Urothelium cell line (cell line): ENCODE measurements at regions not wholly inside any gene's neighbourhood (a gene's known extent, or its start where the extent isn't known, plus 50 kb on each side); places are given as distances from the start of the nearest gene placed in this dataset.

Source experiments
- DNase-seq: peaks from one replicate; pipeline ENCODE4 v3.0.0; 2011; ENCODE audit warnings: low spot score, mixed read lengths
- FAIRE-seq: peaks from 2 replicates; lab custom pipeline; 2011; peaks lifted over from hg19 to GRCh38; lab: Jason Lieb, UNC

- no peak for FAIRE-seq
These were observed 341.9 kb downstream of the RAB28 start for GRCh38 chr4:13142191-13142590.

DNA sequence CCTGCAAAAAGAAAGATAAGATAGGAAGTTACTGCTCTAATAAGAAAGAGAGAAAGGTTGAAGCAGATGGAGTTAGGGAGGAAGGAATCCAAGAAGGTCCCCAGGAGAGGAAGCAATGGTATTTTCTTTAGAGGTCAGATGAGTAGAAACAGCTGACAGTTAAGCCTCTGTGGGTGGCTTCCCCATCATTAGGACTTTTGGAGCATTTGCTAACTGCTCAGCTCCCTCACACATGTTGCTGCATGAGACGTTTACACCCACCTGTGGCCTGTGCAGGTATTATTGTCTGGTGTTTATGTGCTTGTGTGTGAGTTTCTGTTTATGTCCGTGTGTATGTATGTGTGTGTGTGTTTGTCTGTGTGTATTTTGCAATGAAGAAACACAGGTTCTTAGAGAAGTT lies 346.8 kb downstream of the RAB28 start:
- FAIRE-seq (no peak), DNase-seq (no peak)

More at GRCh38 chr4:13142191-13142590, 341.9 kb downstream of the RAB28 start:
- DNase-seq, result no peak

DNA sequence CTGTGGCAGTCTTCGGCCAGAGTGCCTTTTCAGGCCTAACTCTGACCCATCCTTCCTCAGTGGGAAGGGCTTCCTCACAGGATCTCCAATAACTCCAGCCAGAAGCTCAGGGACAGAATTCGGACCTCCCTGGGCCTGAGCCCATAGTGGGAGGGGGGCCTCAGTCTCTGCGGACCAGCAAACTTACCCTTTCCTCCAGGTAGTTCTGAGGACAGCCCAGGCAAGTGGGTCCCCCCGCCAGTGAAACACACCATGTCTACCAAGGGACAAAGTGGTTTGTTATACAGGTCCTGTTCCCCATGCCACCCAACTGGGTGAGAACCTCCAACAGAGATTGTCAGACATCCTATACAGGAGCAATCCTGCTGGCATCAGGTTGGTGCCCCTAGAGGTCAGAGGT lies 350.4 kb downstream of the RAB28 start:
- FAIRE-seq (no peak), DNase-seq (no peak)

DNA sequence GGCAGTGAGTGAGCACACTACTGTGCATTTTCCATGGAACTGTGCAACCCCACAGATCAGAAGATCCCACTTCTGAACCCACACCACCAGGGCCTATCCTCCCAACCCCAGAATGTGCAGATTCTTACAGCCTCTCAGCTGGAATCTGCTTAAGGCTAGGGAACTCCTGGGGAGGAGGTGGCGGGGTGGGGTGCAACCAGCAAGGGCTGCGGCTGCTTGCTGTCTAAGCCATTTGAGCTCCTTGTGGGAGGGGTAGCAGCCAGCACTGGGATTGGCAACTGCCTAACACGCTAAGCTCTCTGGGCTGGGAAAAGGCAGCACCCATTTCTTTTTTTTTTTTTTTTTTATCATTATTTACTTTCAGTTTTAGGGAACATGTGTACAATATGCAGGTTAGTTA lies 353.3 kb downstream of the RAB28 start:
- no peak for DNase-seq
- FAIRE-seq, result no peak

DNA sequence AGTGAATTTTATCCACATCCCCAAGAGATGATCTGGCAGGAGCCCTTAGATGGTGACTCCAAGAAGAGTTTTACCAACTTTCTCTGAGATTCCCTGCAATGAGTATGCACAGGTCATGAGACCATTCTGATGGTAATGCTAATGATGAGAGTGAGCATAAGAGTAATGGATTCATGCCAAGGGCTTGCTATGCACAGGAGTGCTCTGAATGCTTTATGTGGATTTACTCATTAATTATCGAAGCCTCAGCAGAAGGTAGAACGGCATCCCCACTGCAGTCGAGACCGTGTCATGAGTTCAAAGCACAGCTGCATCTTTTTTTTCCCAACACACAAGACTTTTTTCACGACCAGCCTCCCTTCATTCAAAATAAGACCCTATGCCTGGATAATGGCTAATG lies 355.0 kb downstream of the RAB28 start:
- FAIRE-seq, result no peak
- DNase-seq, result no peak

- FAIRE-seq (no peak), DNase-seq (no peak)
These were observed 356.9 kb downstream of the RAB28 start for GRCh38 chr4:13126976-13127910.

DNA sequence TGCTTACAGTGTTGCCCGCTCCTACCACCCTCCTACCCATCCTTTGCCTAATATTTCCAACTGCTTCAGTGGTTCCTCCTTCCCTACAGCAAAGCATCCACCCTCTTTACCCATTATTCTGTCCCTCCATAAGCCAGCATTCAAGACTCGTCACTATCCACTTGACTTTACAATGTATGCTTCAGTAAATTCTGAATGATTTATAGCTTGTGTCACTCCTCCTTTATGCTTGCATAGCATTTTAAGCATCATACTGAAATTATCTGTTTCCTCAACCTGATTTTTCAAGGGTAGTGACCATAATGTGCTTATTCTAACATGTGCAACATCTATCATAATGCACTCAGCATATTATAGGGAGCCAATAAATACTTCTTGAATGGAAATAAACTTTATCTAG lies 365.5 kb downstream of the RAB28 start:
- no peak for DNase-seq
- no peak for FAIRE-seq

DNA sequence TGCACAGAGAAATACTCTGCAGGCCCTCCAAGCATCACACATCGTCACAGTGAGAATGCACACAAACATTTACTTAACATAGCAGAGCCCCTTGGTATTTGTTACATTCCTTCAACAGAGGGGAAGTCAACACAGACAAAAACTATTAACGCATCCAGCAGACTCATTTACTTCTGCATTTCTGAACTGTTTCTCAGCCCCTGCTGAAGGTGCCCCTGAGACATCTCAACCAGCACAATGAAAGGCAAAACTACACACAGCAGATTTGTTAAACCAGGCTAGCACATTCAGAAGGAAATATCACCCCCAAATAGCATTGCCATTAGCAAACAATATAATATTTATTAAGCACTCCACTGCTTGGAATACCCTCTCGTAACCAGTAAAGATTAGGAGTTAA lies 367.0 kb downstream of the RAB28 start:
- DNase-seq (no peak), FAIRE-seq (no peak)

GRCh38 chr4:13112030-13112429 lies 372.1 kb downstream of the RAB28 start:
- DNase-seq (no peak), FAIRE-seq (no peak)

- FAIRE-seq, result no peak
These were observed 374.6 kb downstream of the RAB28 start for GRCh38 chr4:13109536-13109935.

DNA sequence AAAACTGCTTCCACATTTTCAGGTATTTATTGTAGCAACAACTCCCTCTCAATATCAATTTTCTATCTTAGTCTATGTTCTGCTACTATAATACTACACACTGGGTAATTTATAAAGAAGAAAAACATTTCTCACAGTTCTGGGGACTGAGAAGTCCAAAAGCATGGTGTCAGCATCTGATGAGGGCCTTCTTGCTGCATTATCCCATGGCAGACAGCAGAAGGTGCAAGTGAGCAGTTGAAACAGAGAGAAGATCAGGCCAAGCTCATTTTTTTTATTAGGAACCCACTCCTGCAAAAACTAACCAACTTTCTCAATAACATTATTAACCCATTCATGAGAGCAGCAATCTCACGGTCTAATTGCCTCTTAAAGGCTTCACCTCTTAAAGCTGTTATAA lies 376.0 kb downstream of the RAB28 start:
- DNase-seq (no peak), FAIRE-seq (no peak)

More at GRCh38 chr4:13109536-13109935, 374.6 kb downstream of the RAB28 start:
- DNase-seq, result no peak

DNA sequence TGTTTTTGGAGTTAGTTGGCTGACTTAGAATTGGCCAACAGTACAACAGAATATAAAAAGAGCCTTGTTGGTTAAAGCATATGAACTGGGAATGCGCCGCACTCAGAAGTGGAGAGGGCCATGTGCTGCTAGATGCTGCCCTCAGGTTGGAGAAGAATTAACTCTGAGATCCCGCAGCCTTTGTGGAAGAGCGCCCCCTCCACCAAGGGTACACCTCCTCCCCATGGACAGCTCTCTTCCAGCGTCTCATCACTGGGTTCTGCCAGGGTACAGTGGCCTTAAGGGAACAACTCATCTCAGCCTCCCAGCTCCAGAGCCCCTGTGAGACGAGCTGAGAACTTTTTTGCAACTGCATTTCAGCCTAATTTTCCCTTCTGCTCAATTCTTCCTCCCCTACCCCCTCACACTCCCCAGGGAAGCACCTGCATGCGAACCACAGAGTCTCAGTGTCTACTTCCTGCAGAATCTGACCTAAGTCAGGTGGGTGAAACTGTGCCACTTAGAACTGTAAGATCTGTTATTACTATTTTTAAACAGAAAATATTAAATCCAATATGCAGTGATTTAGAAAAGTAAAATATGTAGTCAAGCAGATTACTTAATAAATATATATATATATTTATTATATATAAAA lies 380.6 kb downstream of the RAB28 start:
- DNase-seq (no peak), FAIRE-seq (no peak)

GRCh38 chr4:13102092-13102742 lies 381.9 kb downstream of the RAB28 start:
- FAIRE-seq, result no peak

DNA sequence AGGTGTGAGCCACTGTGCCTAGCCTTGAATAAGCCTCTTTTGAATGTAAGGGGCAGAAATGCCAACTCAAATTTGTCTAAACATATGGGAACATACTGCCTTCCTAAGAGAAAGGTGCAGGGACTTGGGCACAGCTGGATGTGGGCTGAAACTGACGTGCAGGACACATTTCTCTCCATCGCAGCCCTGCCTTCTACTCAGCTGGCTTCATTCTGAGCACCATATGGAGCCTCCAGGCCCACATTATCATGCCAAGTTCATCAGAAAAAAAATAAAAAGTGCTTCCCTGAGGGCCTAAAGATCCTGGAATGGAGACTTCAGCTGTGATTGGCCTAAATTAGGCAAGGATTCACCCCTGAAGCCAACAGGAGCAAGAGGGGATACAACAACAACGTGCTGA lies 386.2 kb downstream of the RAB28 start:
- FAIRE-seq (no peak), DNase-seq (no peak)

More at GRCh38 chr4:13102092-13102742, 381.9 kb downstream of the RAB28 start:
- peak; percentile 10 for DNase-seq

GRCh38 chr4:13095722-13096121 lies 388.4 kb downstream of the RAB28 start:
- DNase-seq (no peak), FAIRE-seq (no peak)

DNA sequence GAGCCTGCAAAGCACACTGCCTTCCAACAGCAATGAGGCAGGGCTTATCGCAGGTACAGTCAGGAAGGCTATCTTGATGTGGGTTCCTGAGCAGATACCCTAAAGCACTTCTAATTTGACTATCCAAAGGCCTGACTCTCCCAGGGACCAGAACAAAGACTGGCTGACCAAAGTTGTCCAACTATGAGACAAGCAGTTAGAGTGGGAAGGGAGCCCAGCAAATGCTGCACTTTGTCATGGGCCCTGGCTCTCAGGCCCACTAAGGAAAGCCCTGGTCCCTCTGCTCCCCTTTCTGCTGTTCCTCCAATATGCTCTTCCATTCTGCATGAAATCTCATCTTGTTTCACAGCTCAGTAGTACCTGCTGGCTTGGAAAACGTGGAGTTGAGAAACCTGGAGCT lies 391.0 kb downstream of the RAB28 start:
- DNase-seq (no peak), FAIRE-seq (no peak)

DNA sequence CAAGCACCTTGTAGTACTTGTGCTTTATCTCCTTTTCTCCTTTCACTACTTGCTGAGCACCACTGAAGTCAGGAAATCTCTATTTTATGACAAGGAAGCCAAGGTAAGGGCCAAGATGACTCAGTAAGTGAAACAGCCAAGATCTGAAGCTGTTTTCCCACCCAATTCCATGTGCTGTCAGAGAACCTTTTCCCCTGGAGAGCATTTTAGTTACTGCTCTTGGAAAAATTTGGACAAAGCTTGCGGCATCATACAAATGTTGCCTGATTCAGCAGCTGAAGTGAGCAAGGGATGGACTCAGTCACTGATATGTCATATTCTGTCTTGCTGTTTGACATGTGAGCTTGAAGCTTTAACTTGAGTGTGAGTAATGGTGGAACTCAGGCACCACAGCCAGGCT lies 391.4 kb downstream of the RAB28 start:
- DNase-seq (no peak), FAIRE-seq (no peak)

DNA sequence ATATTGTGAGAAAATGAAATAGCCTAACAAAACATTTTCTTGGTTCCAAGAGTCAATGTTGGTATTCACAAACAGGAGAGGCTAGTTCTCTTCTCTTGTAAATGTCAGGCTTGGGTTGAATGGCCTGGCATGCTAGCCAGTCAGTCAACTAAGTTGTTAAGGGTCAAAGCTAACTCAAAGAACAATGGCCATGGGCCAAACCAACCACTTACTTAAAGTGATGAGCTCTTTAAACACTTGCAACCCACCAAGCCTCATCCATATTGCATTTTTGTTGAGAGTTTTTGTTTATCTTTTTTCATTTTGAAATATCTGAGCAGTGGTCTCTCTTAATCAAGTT lies 394.5 kb downstream of the RAB28 start:
- no peak for DNase-seq
- FAIRE-seq, result no peak

DNA sequence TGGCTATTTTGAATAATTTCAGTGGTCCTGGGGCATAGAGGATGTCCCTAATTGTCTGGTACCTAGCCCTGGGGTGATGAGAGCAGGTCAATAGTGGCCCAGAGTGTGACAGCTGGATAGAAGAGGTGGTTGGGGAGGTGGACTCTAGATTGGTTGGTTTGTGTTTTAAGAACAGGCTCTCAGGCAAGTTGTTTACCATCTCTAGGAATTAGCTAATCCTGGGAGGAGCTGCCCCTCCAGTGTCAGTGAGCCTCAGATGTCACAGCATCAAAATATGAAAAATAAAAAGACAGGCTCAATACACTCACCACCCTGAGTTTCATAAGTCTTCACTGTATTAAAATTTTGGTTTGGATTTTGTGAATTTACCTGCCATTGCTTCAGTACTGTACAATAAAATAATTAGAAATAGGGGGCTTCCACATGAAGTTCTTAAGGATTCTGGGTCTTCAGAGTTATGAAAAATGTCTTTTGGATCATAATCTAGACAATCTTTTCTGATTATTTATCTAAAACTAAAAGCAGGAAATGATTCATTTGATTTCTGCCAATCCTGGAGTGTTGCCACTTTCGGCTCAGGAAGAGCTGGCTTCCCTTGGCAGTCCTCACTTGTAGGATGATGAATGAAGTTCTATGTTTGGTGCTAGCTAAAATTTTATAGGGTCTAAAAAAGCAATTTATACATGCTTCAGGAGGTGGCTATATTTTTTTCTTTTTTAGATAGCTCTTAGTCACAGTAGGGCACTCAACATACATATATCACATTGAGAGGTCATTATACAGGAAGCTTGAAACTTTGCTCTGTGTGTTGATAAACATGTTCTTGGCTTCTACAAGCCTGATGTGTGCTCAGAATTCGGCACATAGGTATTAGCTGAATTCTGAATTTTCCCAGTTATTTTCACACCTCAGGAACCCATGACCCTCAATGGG lies 395.1 kb downstream of the RAB28 start:
- FAIRE-seq (no peak), DNase-seq (peak; percentile 5)

DNA sequence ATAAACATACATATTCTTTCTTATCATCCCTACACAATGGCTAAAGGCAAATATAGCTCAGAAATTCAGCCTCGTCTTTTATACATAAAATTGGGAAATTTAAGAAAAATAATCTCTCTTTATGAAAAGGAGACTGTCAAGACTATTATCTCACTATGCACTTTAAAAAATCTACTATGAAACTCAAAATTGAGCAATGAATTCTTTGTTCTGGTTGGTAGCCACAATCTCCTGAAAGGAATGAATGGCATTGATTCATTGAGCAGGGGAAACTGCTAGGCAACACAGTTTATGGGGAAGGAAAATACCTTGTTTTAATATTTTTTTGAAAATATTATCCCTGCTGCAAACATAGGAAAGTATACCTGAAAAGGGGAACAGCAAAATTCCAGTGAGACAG lies 397.1 kb downstream of the RAB28 start:
- DNase-seq (no peak), FAIRE-seq (no peak)

GRCh38 chr4:13084210-13084609 lies 399.9 kb downstream of the RAB28 start:
- no peak for FAIRE-seq

More at GRCh38 chr4:13084210-13084609, 399.9 kb downstream of the RAB28 start:
- DNase-seq, result no peak
